NK-92 treated with Interleukin-12 subunit alpha and Interleukin-12 subunit beta, amount 100 ng/mL, for 24 hours (cell line): ENCODE measurements at regions not wholly inside any gene's neighbourhood (a gene's known extent, or its start where the extent isn't known, plus 50 kb on each side); places are given as distances from the start of the nearest gene placed in this dataset.
"Not testable (repeated sequence)": the region's sequence is repeated elsewhere in the genome, so short reads cannot be mapped to it uniquely, and the experiment has no call there.

Experiments used
- DNase-seq: peaks from one replicate; lab custom pipeline; 2025; lab: John Stamatoyannopoulos, UW

GRCh38 chr3:162643245-162643644 lies 1146.6 kb downstream of the OTOL1 start:
- DNase-seq: no peak

- DNase-seq: no peak
These were observed 1150.7 kb downstream of the OTOL1 start for GRCh38 chr3:162647321-162647720.

- DNase-seq: no peak
These were observed 1161.4 kb downstream of the OTOL1 start for GRCh38 chr3:162658003-162658402.

GRCh38 chr3:162665684-162666391 lies 1169.2 kb downstream of the OTOL1 start:
- no peak for DNase-seq

- DNase-seq: no peak
These were observed 1170.2 kb downstream of the OTOL1 start for GRCh38 chr3:162666835-162667234.

GRCh38 chr3:162670181-162670580 lies 1173.6 kb downstream of the OTOL1 start:
- no peak for DNase-seq

- DNase-seq: no peak
These were observed 1180.9 kb downstream of the OTOL1 start for GRCh38 chr3:162677475-162677874.

GRCh38 chr3:162678941-162679340 lies 1182.3 kb downstream of the OTOL1 start:
- DNase-seq: no peak

- no peak for DNase-seq
These were observed 1187.7 kb downstream of the OTOL1 start for GRCh38 chr3:162684260-162684659.

- DNase-seq: no peak
These were observed 1202.7 kb downstream of the OTOL1 start for GRCh38 chr3:162699291-162699690.

GRCh38 chr3:162701211-162701610 lies 1204.6 kb downstream of the OTOL1 start:
- DNase-seq: no peak

GRCh38 chr3:162702768-162703385 lies 1206.3 kb downstream of the OTOL1 start:
- no peak for DNase-seq

GRCh38 chr3:162704238-162704637 lies 1207.6 kb downstream of the OTOL1 start:
- no peak for DNase-seq

- no peak for DNase-seq
These were observed 1208.3 kb downstream of the OTOL1 start for GRCh38 chr3:162704799-162705385.

GRCh38 chr3:162708394-162708793 lies 1211.8 kb downstream of the OTOL1 start:
- DNase-seq: not testable (repeated sequence)

GRCh38 chr3:162708942-162709706 lies 1212.5 kb downstream of the OTOL1 start:
- not testable (repeated sequence) for DNase-seq

GRCh38 chr3:162710332-162711112 lies 1213.9 kb downstream of the OTOL1 start:
- no peak for DNase-seq

- not testable (repeated sequence) for DNase-seq
These were observed 1220.5 kb downstream of the OTOL1 start for GRCh38 chr3:162717074-162717473.

- DNase-seq: no peak
These were observed 1222.1 kb downstream of the OTOL1 start for GRCh38 chr3:162718697-162719096.

- DNase-seq: no peak
These were observed 1223.2 kb downstream of the OTOL1 start for GRCh38 chr3:162719684-162720341.

GRCh38 chr3:162721736-162722135 lies 1225.1 kb downstream of the OTOL1 start:
- DNase-seq: no peak
